Gastroesophageal sphincter (tissue), 3 donors: ENCODE measurements at regions not wholly inside any gene's neighbourhood (a gene's known extent, or its start where the extent isn't known, plus 50 kb on each side); places are given as distances from the start of the nearest gene placed in this dataset.

Experiments used
- EP300 ChIP-seq: sonication (generic); formaldehyde crosslinking; IDR thresholded peaks from one replicate; pipeline ENCODE4 v1.6.1; 2017; ENCODE audit warnings: antibody characterized with exemption, mild to moderate bottlenecking
- POLR2A ChIP-seq, 2 donors: fragments of 450-650 bp; IDR thresholded peaks; one replicate each; pipeline ENCODE4 v1.6.1; 2017; ENCODE audit warnings: antibody characterized with exemption in 2 of 2, mild to moderate bottlenecking in 2 of 2, moderate library complexity in 1 of 2
- POLR2AphosphoS5 ChIP-seq: sonication (generic); formaldehyde crosslinking; IDR thresholded peaks from one replicate; pipeline ENCODE4 v1.6.1; 2017; ENCODE audit warnings: antibody characterized with exemption
- TF ChIP-seq, protein P1 (sequence below), 4 experiments: fragments of 200-600 bp in 2 of 4; fragments of 450-650 bp in 2 of 4; sonication (generic) in 1 of 4; IDR thresholded peaks; one replicate each; pipeline ENCODE4 v1.5.1; 2017 to 2019; ENCODE audit warnings: antibody characterized with exemption in 4 of 4, mild to moderate bottlenecking in 2 of 4, moderate library complexity in 2 of 4

- no peak for TF ChIP-seq POLR2AphosphoS5
- TF ChIP-seq, protein P1, sequence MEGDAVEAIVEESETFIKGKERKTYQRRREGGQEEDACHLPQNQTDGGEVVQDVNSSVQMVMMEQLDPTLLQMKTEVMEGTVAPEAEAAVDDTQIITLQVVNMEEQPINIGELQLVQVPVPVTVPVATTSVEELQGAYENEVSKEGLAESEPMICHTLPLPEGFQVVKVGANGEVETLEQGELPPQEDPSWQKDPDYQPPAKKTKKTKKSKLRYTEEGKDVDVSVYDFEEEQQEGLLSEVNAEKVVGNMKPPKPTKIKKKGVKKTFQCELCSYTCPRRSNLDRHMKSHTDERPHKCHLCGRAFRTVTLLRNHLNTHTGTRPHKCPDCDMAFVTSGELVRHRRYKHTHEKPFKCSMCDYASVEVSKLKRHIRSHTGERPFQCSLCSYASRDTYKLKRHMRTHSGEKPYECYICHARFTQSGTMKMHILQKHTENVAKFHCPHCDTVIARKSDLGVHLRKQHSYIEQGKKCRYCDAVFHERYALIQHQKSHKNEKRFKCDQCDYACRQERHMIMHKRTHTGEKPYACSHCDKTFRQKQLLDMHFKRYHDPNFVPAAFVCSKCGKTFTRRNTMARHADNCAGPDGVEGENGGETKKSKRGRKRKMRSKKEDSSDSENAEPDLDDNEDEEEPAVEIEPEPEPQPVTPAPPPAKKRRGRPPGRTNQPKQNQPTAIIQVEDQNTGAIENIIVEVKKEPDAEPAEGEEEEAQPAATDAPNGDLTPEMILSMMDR (IDR thresholded peaks at IDR 0.05): no peak
- no peak for TF ChIP-seq POLR2A (IDR thresholded peaks at IDR 0.05)
- no peak for TF ChIP-seq EP300
These were observed 239.5 kb upstream of the PITRM1 start for GRCh38 chr10:3412071-3412582.
